ENCODE measurements at regions not wholly inside any gene's neighbourhood (a gene's known extent, or its start where the extent isn't known, plus 50 kb on each side); places are given as distances from the start of the nearest gene placed in this dataset.

GRCh38 chr1:83114136-83114834 is 884.6 kb downstream of the TTLL7 start:
- Mint-ChIP-seq H3K36me3 (ENCODE audit: low read depth) (no peaks in the 10 kb centered on the region), H3K4me3 (no peak overlapping the region), H3K4me1 (no peaks in the 10 kb centered on the region), H3K9me3 (peaks cover 5% of the 10 kb centered on the region), H3K27me3 (no peaks in the 10 kb centered on the region), H3K27ac (no peak overlapping the region)
- ATAC-seq: no peak
- DNase-seq: no peak

DNA sequence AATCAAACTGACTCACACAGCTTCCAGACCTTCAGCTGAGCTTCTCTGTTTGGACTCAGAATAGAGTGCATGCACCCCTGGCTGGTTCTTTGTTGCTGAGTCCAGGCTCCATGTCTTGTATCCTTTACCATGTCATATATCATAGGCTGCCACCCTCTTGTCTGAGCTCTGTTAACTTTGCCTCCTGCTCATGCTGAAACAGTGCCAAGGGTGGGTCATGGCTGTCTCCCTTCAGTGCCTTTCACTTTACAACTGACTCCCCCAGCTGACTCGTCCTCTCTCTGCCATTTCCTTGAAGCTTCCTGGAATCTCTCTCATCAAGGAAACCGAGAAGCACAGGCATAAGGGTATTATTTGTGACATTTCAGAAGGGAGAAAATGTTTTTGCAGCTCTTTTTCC is 885.3 kb downstream of the TTLL7 start:
- H3K4me1 Mint-ChIP-seq: no peaks in the 10 kb centered on the region
- H3K27ac Mint-ChIP-seq: no peak overlapping the region
- DNase-seq: no peak
- no peaks in the 10 kb centered on the region for H3K36me3 Mint-ChIP-seq (ENCODE audit: low read depth)
- peaks cover 5% of the 10 kb centered on the region for H3K9me3 Mint-ChIP-seq
- no peak for ATAC-seq
- no peak overlapping the region for H3K4me3 Mint-ChIP-seq
- H3K27me3 Mint-ChIP-seq: no peaks in the 10 kb centered on the region

GRCh38 chr1:83112248-83112885 is 886.6 kb downstream of the TTLL7 start:
- Mint-ChIP-seq H3K4me1 (no peaks in the 10 kb centered on the region), H3K9me3 (peaks cover 5% of the 10 kb centered on the region), H3K27ac (no peak overlapping the region), H3K36me3 (ENCODE audit: low read depth) (no peaks in the 10 kb centered on the region), H3K4me3 (no peak overlapping the region), H3K27me3 (no peaks in the 10 kb centered on the region)
- no peak for DNase-seq
- ATAC-seq: no peak

GRCh38 chr1:83110156-83110555 is 888.8 kb downstream of the TTLL7 start:
- ATAC-seq: no peak
- Mint-ChIP-seq H3K4me3 (no peak overlapping the region), H3K4me1 (no peaks in the 10 kb centered on the region), H3K9me3 (peaks cover 5% of the 10 kb centered on the region), H3K36me3 (ENCODE audit: low read depth) (no peaks in the 10 kb centered on the region), H3K27me3 (no peaks in the 10 kb centered on the region), H3K27ac (no peak overlapping the region)
- DNase-seq: no peak

GRCh38 chr1:83109692-83110091 is 889.2 kb downstream of the TTLL7 start:
- no peaks in the 10 kb centered on the region for H3K27me3 Mint-ChIP-seq
- ATAC-seq (no peak), DNase-seq (no peak)
- no peaks in the 10 kb centered on the region for H3K4me1 Mint-ChIP-seq
- peaks cover 5% of the 10 kb centered on the region for H3K9me3 Mint-ChIP-seq
- H3K27ac Mint-ChIP-seq: no peak overlapping the region
- H3K4me3 Mint-ChIP-seq: no peak overlapping the region
- H3K36me3 Mint-ChIP-seq (ENCODE audit: low read depth): no peaks in the 10 kb centered on the region

GRCh38 chr1:83104558-83104957 is 894.4 kb downstream of the TTLL7 start:
- H3K36me3 Mint-ChIP-seq (ENCODE audit: low read depth): no peaks in the 10 kb centered on the region
- H3K27ac Mint-ChIP-seq: no peak overlapping the region
- no peaks in the 10 kb centered on the region for H3K4me1 Mint-ChIP-seq
- H3K9me3 Mint-ChIP-seq: no peaks in the 10 kb centered on the region
- DNase-seq: no peak
- no peaks in the 10 kb centered on the region for H3K27me3 Mint-ChIP-seq
- ATAC-seq: no peak
- H3K4me3 Mint-ChIP-seq: no peak overlapping the region

DNA sequence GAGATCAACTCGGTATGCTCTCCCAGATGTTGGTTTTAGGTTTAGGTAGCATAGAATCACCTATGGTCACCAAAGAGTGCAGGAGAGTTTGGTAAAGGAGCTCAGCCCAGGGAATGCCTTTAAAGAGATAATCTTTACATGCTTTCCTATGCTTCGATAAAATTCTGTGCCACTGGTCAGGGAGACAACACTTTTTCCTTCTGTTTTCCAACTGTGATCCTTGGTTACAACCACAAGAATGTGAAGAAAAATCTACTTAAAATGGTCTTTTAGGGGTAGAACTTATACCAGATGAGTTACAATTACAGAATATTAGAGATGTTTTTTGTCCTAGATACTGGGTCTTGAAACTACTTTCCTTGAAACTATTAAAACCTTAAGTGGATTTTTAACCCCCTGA is 895.6 kb downstream of the TTLL7 start:
- Mint-ChIP-seq H3K27me3 (no peaks in the 10 kb centered on the region), H3K27ac (no peak overlapping the region), H3K4me3 (no peak overlapping the region), H3K4me1 (no peaks in the 10 kb centered on the region), H3K36me3 (ENCODE audit: low read depth) (no peaks in the 10 kb centered on the region), H3K9me3 (no peaks in the 10 kb centered on the region)
- DNase-seq: no peak
- no peak for ATAC-seq

DNA sequence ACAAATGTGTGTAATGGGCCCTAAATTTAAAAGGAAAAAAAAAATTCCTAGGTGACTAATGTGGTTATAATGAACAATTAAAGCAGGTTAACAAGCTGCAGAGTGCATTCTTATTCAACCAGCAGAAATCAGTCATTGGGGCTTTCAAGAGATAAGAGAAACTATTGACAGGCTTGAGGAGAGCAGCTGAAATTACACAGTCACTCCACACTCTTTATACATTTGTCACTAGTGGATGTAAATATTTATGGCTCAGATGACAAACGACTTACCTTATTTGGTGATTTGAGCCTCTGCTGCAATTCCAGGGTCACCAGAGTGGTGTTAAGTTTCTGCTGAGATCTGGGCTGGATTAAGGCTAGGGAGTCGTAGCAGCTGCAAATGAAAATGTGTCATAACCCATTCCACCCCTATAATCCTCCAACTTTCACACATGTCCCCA is 896.3 kb downstream of the TTLL7 start:
- H3K27ac Mint-ChIP-seq: no peak overlapping the region
- H3K4me1 Mint-ChIP-seq: no peaks in the 10 kb centered on the region
- no peak overlapping the region for H3K4me3 Mint-ChIP-seq
- no peaks in the 10 kb centered on the region for H3K9me3 Mint-ChIP-seq
- H3K27me3 Mint-ChIP-seq: no peaks in the 10 kb centered on the region
- DNase-seq: no peak
- ATAC-seq: no peak
- no peaks in the 10 kb centered on the region for H3K36me3 Mint-ChIP-seq (ENCODE audit: low read depth)

DNA sequence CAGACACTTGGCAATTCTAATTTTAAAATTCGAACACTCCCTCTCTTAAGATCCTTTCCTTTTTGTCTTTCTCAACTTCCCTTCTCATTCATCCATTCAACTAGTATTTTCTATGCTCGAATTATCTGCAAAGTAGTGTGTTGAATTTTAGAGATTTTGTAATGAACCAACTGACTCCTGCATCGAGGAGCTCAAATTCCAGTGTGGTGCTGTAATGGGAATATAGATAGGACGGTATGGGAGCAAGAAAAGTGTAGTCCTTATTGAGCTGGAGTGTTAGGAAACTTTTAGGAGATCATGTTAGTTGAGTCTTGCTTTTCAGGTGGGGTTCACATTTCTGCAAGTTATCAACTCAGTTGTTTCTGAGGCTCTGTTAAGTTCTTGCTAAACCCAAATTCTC is 897.5 kb downstream of the TTLL7 start:
- no peak overlapping the region for H3K4me3 Mint-ChIP-seq
- H3K27me3 Mint-ChIP-seq: no peaks in the 10 kb centered on the region
- ATAC-seq: no peak
- H3K36me3 Mint-ChIP-seq (ENCODE audit: low read depth): no peaks in the 10 kb centered on the region
- DNase-seq: no peak
- no peaks in the 10 kb centered on the region for H3K4me1 Mint-ChIP-seq
- H3K27ac Mint-ChIP-seq: no peak overlapping the region
- H3K9me3 Mint-ChIP-seq: no peaks in the 10 kb centered on the region

DNA sequence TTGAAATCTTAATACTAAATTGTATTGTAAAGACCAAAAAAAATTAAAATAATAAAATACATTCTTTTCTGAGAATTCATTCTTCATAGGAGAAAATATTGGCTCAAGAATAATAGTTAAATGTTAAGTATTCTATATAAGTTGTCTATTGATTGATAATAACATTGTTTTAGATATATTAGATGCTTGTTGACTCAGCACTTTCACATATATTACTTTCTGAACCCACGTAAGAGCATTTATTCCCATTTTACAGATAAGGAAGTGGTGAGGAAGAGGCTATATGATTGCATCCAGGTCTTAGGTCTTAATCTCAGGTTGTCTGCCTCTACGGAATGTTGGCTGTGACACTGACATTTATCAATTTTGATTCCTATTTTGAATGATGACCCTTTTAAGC is 898.8 kb downstream of the TTLL7 start:
- H3K4me3 Mint-ChIP-seq: no peak overlapping the region
- no peak overlapping the region for H3K27ac Mint-ChIP-seq
- no peaks in the 10 kb centered on the region for H3K4me1 Mint-ChIP-seq
- ATAC-seq (no peak), DNase-seq (no peak)
- H3K9me3 Mint-ChIP-seq: no peaks in the 10 kb centered on the region
- no peaks in the 10 kb centered on the region for H3K27me3 Mint-ChIP-seq
- H3K36me3 Mint-ChIP-seq (ENCODE audit: low read depth): no peaks in the 10 kb centered on the region

GRCh38 chr1:83098791-83099190 is 900.1 kb downstream of the TTLL7 start:
- H3K27me3 Mint-ChIP-seq: no peaks in the 10 kb centered on the region
- no peak overlapping the region for H3K4me3 Mint-ChIP-seq
- no peaks in the 10 kb centered on the region for H3K36me3 Mint-ChIP-seq (ENCODE audit: low read depth)
- H3K9me3 Mint-ChIP-seq: no peaks in the 10 kb centered on the region
- no peaks in the 10 kb centered on the region for H3K4me1 Mint-ChIP-seq
- DNase-seq (no peak), ATAC-seq (no peak)
- no peak overlapping the region for H3K27ac Mint-ChIP-seq

GRCh38 chr1:83098131-83098530 is 900.8 kb downstream of the TTLL7 start:
- Mint-ChIP-seq H3K27me3 (no peaks in the 10 kb centered on the region), H3K27ac (no peak overlapping the region), H3K36me3 (ENCODE audit: low read depth) (no peaks in the 10 kb centered on the region), H3K4me1 (no peaks in the 10 kb centered on the region), H3K9me3 (no peaks in the 10 kb centered on the region), H3K4me3 (no peak overlapping the region)
- no peak for DNase-seq
- no peak for ATAC-seq

- no peak for ATAC-seq
These were observed 901.2 kb downstream of the TTLL7 start for GRCh38 chr1:83097715-83098114.

GRCh38 chr1:83095570-83095969 is 903.4 kb downstream of the TTLL7 start:
- no peak overlapping the region for H3K4me3 Mint-ChIP-seq
- H3K36me3 Mint-ChIP-seq (ENCODE audit: low read depth): no peaks in the 10 kb centered on the region
- H3K4me1 Mint-ChIP-seq: no peaks in the 10 kb centered on the region
- ATAC-seq (no peak), DNase-seq (no peak)
- H3K9me3 Mint-ChIP-seq: no peaks in the 10 kb centered on the region
- H3K27me3 Mint-ChIP-seq: no peaks in the 10 kb centered on the region
- no peak overlapping the region for H3K27ac Mint-ChIP-seq

More at GRCh38 chr1:83097715-83098114, 901.2 kb downstream of the TTLL7 start:
- H3K36me3 Mint-ChIP-seq (ENCODE audit: low read depth): no peaks in the 10 kb centered on the region
- no peaks in the 10 kb centered on the region for H3K9me3 Mint-ChIP-seq
- H3K4me3 Mint-ChIP-seq: no peak overlapping the region
- no peak for DNase-seq
- no peaks in the 10 kb centered on the region for H3K4me1 Mint-ChIP-seq
- H3K27me3 Mint-ChIP-seq: no peaks in the 10 kb centered on the region
- no peak overlapping the region for H3K27ac Mint-ChIP-seq

- Mint-ChIP-seq H3K9me3 (no peaks in the 10 kb centered on the region), H3K4me3 (no peak overlapping the region), H3K27ac (no peak overlapping the region), H3K4me1 (no peaks in the 10 kb centered on the region), H3K27me3 (no peaks in the 10 kb centered on the region), H3K36me3 (ENCODE audit: low read depth) (no peaks in the 10 kb centered on the region)
- DNase-seq (no peak), ATAC-seq (no peak)
These were observed 908.7 kb downstream of the TTLL7 start for GRCh38 chr1:83090195-83090594.
